MM.1S (cell line): ENCODE measurements at regions not wholly inside any gene's neighbourhood (a gene's known extent, or its start where the extent isn't known, plus 50 kb on each side); places are given as distances from the start of the nearest gene placed in this dataset.

Source experiments
- DNase-seq: peaks from one replicate; pipeline ENCODE4 v3.0.0-alpha.2; 2015
- H2AFZ ChIP-seq: fragments of 300-600 bp; sonication (generic); 2 replicates; pipeline ENCODE4 v1.6.0; 2016; ENCODE audit warnings: antibody characterized with exemption, low read length
- H3F3A ChIP-seq: fragments of 300-600 bp; sonication (generic); 2 replicates; pipeline ENCODE4 v1.6.1; 2016; ENCODE audit warnings: mild to moderate bottlenecking, antibody characterized with exemption, low read length, moderate library complexity, mixed read lengths; ENCODE audit not compliant: insufficient read depth
- H3K27ac ChIP-seq: fragments of 300-600 bp; sonication (generic); 2 replicates; pipeline ENCODE4 v1.5.1; 2016; ENCODE audit warnings: mild to moderate bottlenecking, low read length
- H3K27me3 ChIP-seq: fragments of 300-600 bp; sonication (generic); replicated peaks from 2 replicates; pipeline ENCODE4 v1.6.0; 2016; ENCODE audit warnings: low read length; ENCODE audit not compliant: insufficient read depth
- H3K36me3 ChIP-seq: fragments of 300-600 bp; sonication (generic); replicated peaks from 2 replicates; pipeline ENCODE4 v1.6.1; 2016; ENCODE audit warnings: mild to moderate bottlenecking, low read length, mixed read lengths; ENCODE audit not compliant: insufficient read depth
- H3K4me1 ChIP-seq: fragments of 300-600 bp; sonication (generic); 2 replicates; pipeline ENCODE4 v1.6.1; 2016; ENCODE audit warnings: low read length, mixed read lengths
- H3K4me2 ChIP-seq: fragments of 300-600 bp; sonication (generic); 2 replicates; pipeline ENCODE4 v1.6.0; 2016; ENCODE audit warnings: low read depth, low read length
- H3K4me3 ChIP-seq: fragments of 300-600 bp; sonication (generic); 2 replicates; pipeline ENCODE4 v1.5.1; 2016; ENCODE audit warnings: low read length, mixed read lengths
- H3K79me2 ChIP-seq: fragments of 300-600 bp; sonication (generic); 2 replicates; pipeline ENCODE4 v1.6.1; 2016; ENCODE audit warnings: mixed run types, low read length, mixed read lengths
- H3K9ac ChIP-seq: fragments of 300-600 bp; sonication (generic); 2 replicates; pipeline ENCODE4 v1.6.1; 2016; ENCODE audit warnings: low read length, mixed read lengths
- H3K9me2 ChIP-seq: fragments of 300-600 bp; sonication (generic); replicated peaks from 2 replicates; pipeline ENCODE4 v1.6.1; 2016; ENCODE audit warnings: mild to moderate bottlenecking, low read length, mixed read lengths; ENCODE audit not compliant: insufficient read depth
- H3K9me3 ChIP-seq: fragments of 300-600 bp; sonication (generic); replicated peaks from 2 replicates; pipeline ENCODE4 v1.6.1; 2016; ENCODE audit warnings: mild to moderate bottlenecking, low read length, mixed read lengths; ENCODE audit not compliant: insufficient read depth
- H4K20me1 ChIP-seq: fragments of 300-600 bp; sonication (generic); 2 replicates; pipeline ENCODE4 v1.6.1; 2016; ENCODE audit warnings: mild to moderate bottlenecking, low read length, moderate library complexity, mixed read lengths; ENCODE audit not compliant: insufficient read depth
- CTCF ChIP-seq: fragments of 300-600 bp; sonication (generic); IDR thresholded peaks from 2 replicates; pipeline ENCODE4 v1.5.1; 2016; ENCODE audit warnings: antibody characterized with exemption, low read length, mixed read lengths
- EZH2 ChIP-seq: fragments of 300-600 bp; sonication (generic); optimal IDR thresholded peaks from 2 replicates; pipeline ENCODE3; 2017; ENCODE audit warnings: low read depth, mild to moderate bottlenecking, antibody characterized with exemption, low read length, mixed read lengths
- EZH2phosphoT487 ChIP-seq: fragments of 300-600 bp; sonication (generic); IDR thresholded peaks from 2 replicates; pipeline ENCODE4 v1.6.1; 2018; ENCODE audit warnings: antibody characterized with exemption, low read length

- Histone ChIP-seq H3K79me2 (no peaks in the 10 kb centered on the region), H3K9ac (no peak overlapping the region), H3K27me3 (no peaks in the 10 kb centered on the region), H3K4me3 (no peak overlapping the region), H3K4me2 (no peak overlapping the region), H3K4me1 (no peaks in the 10 kb centered on the region), H2AFZ (no peak overlapping the region), H3K36me3 (no peaks in the 10 kb centered on the region), H3K9me2 (no peaks in the 10 kb centered on the region), H4K20me1 (no peaks in the 10 kb centered on the region), H3K9me3 (no peaks in the 10 kb centered on the region), H3K27ac (no peak overlapping the region), H3F3A (no peaks in the 10 kb centered on the region)
- DNase-seq: no peak
- TF ChIP-seq CTCF: no peak
- no peak for TF ChIP-seq EZH2phosphoT487
- no peak for TF ChIP-seq EZH2
These were observed 210.2 kb upstream of the ISL1 start for GRCh38 chr5:51172903-51173626.

GRCh38 chr5:51181208-51181894 is 201.9 kb upstream of the ISL1 start:
- Histone ChIP-seq H3K27ac (no peak overlapping the region), H3K4me1 (no peaks in the 10 kb centered on the region), H3K9ac (no peak overlapping the region), H3K9me3 (no peaks in the 10 kb centered on the region), H4K20me1 (no peaks in the 10 kb centered on the region), H2AFZ (no peak overlapping the region), H3K27me3 (no peaks in the 10 kb centered on the region), H3K4me2 (no peak overlapping the region), H3K9me2 (no peaks in the 10 kb centered on the region), H3K4me3 (no peak overlapping the region; the same call in 1 of the 2 replicates), H3K36me3 (no peaks in the 10 kb centered on the region), H3K79me2 (no peaks in the 10 kb centered on the region), H3F3A (no peaks in the 10 kb centered on the region)
- DNase-seq: no peak
- no peak for TF ChIP-seq EZH2

GRCh38 chr5:51185850-51186329 is 197.4 kb upstream of the ISL1 start:
- no peak overlapping the region for H3K9ac ChIP-seq
- H3K27ac ChIP-seq: no peak overlapping the region
- no peak overlapping the region for H3K4me3 ChIP-seq
- DNase-seq: no peak
- H3K9me2 ChIP-seq: no peaks in the 10 kb centered on the region
- no peak overlapping the region for H3K4me2 ChIP-seq
- no peaks in the 10 kb centered on the region for H3F3A ChIP-seq
- H4K20me1 ChIP-seq: no peaks in the 10 kb centered on the region
- H3K4me1 ChIP-seq: no peaks in the 10 kb centered on the region
- no peaks in the 10 kb centered on the region for H3K79me2 ChIP-seq
- H3K9me3 ChIP-seq: no peaks in the 10 kb centered on the region
- no peak overlapping the region for H2AFZ ChIP-seq
- no peaks in the 10 kb centered on the region for H3K36me3 ChIP-seq
- TF ChIP-seq EZH2phosphoT487 (no peak), CTCF (no peak), EZH2 (no peak)
- H3K27me3 ChIP-seq: no peaks in the 10 kb centered on the region
